ENCODE measurements at regions not wholly inside any gene's neighbourhood (a gene's known extent, or its start where the extent isn't known, plus 50 kb on each side); places are given as distances from the start of the nearest gene placed in this dataset.

GRCh38 chr2:109669731-109670130, 55.6 kb downstream of the SOWAHC start:
- no peaks in the 10 kb centered on the region for H3K36me3 ChIP-seq (ENCODE audit: control insufficient read depth in 2 of 2, insufficient read depth in 1 of 2, low read length in 2 of 2)
- CTCF ChIA-PET = no interaction called here
- H3K4me3 ChIP-seq (ENCODE audit: low read depth, low read length) = no peak overlapping the region
- no peak for TF ChIP-seq ZNF529 (tag by site-specific recombination; IDR thresholded peaks at IDR 0.05; ENCODE audit: insufficient replicate concordance)
- no peak for TF ChIP-seq ZNF830 (tag by site-specific recombination; IDR thresholded peaks at IDR 0.05; ENCODE audit: low read depth)
- no peak for TF ChIP-seq ZNF394 (tag by site-specific recombination; IDR thresholded peaks at IDR 0.05; ENCODE audit: borderline replicate concordance)
- TF ChIP-seq GLI4 (tag by site-specific recombination; IDR thresholded peaks at IDR 0.05) = no peak
- no peak for TF ChIP-seq KLF16 (tag by site-specific recombination; IDR thresholded peaks at IDR 0.05)
- TF ChIP-seq ELK4 (IDR thresholded peaks at IDR 0.05; ENCODE audit: borderline replicate concordance, low read depth, low read length) = no peak
- no peak for TF ChIP-seq ZNF747 (tag by site-specific recombination; IDR thresholded peaks at IDR 0.05)
- TF ChIP-seq ZNF18 (tag by site-specific recombination; IDR thresholded peaks at IDR 0.05) = no peak
- no peak for TF ChIP-seq MYNN (tag by site-specific recombination; IDR thresholded peaks at IDR 0.05; ENCODE audit: borderline replicate concordance)
- TF ChIP-seq ZNF654 (tag by site-specific recombination; IDR thresholded peaks at IDR 0.05; ENCODE audit: low read depth) = no peak
- no peak for TF ChIP-seq ZNF843 (tag by site-specific recombination; IDR thresholded peaks at IDR 0.05)
- TF ChIP-seq ZNF776 (tag by site-specific recombination; IDR thresholded peaks at IDR 0.05; ENCODE audit: borderline replicate concordance) = no peak
- TF ChIP-seq ZNF792 (tag by site-specific recombination; IDR thresholded peaks at IDR 0.05) = no peak
- no peak for TF ChIP-seq SP7 (tag by site-specific recombination; IDR thresholded peaks at IDR 0.05)
- H3K9me3 ChIP-seq (ENCODE audit: control insufficient read depth, insufficient read depth, low read depth, low read length) = no peaks in the 10 kb centered on the region
- H3K4me1 ChIP-seq (ENCODE audit: control insufficient read depth, insufficient read depth, low read length) = no peaks in the 10 kb centered on the region
- POLR2A ChIA-PET = no interaction called here
- no peak overlapping the region for H3K27ac ChIP-seq (ENCODE audit: extremely low read depth, low read depth, low read length)

- TF ChIP-seq SCRT2 (tag by site-specific recombination; IDR thresholded peaks at IDR 0.05) = no peak
- TF ChIP-seq ZIC2 (tag by site-specific recombination; IDR thresholded peaks at IDR 0.05) = 0 out of 2 replicates have a peak, but pooled peaks have one; percentile 11
- Histone ChIP-seq H3K27ac (ENCODE audit: extremely low read depth, low read depth, low read length) (no peak overlapping the region), H3K4me1 (ENCODE audit: control insufficient read depth, insufficient read depth, low read length) (no peaks in the 10 kb centered on the region), H3K9me3 (ENCODE audit: control insufficient read depth, insufficient read depth, low read depth, low read length) (no peaks in the 10 kb centered on the region), H3K36me3 (ENCODE audit: control insufficient read depth in 2 of 2, insufficient read depth in 1 of 2, low read length in 2 of 2) (no peaks in the 10 kb centered on the region), H3K4me3 (ENCODE audit: low read depth, low read length) (no peak overlapping the region)
- CTCF ChIA-PET = no interaction called here
- POLR2A ChIA-PET = no interaction called here
Measured at GRCh38 chr2:109670556-109671411, 56.6 kb downstream of the SOWAHC start.

- TF ChIP-seq ZNF184 (tag by site-specific recombination; IDR thresholded peaks at IDR 0.05) (no peak), ZNF114 (tag by site-specific recombination; IDR thresholded peaks at IDR 0.05) (no peak)
- Histone ChIP-seq H3K36me3 (ENCODE audit: control insufficient read depth in 2 of 2, insufficient read depth in 1 of 2, low read length in 2 of 2) (no peaks in the 10 kb centered on the region), H3K4me3 (ENCODE audit: low read depth, low read length) (no peak overlapping the region), H3K4me1 (ENCODE audit: control insufficient read depth, insufficient read depth, low read length) (no peaks in the 10 kb centered on the region), H3K27ac (ENCODE audit: extremely low read depth, low read depth, low read length) (no peak overlapping the region), H3K9me3 (ENCODE audit: control insufficient read depth, insufficient read depth, low read depth, low read length) (no peaks in the 10 kb centered on the region)
- ChIA-PET POLR2A (no interaction called here), CTCF (no interaction called here)
Measured at GRCh38 chr2:109674894-109675534, 60.9 kb downstream of the SOWAHC start.

Measured in HEK293 (cell line).